NCI-H748 (cell line): ENCODE measurements at regions not wholly inside any gene's neighbourhood (a gene's known extent, or its start where the extent isn't known, plus 50 kb on each side); places are given as distances from the start of the nearest gene placed in this dataset.
"Not testable (repeated sequence)": the region's sequence is repeated elsewhere in the genome, so short reads cannot be mapped to it uniquely, and the experiment has no call there.

Experiments
- DNase-seq: peaks from one replicate; lab custom pipeline; 2025; ENCODE audit not compliant: unreplicated experiment; lab: John Stamatoyannopoulos, UW

DNA sequence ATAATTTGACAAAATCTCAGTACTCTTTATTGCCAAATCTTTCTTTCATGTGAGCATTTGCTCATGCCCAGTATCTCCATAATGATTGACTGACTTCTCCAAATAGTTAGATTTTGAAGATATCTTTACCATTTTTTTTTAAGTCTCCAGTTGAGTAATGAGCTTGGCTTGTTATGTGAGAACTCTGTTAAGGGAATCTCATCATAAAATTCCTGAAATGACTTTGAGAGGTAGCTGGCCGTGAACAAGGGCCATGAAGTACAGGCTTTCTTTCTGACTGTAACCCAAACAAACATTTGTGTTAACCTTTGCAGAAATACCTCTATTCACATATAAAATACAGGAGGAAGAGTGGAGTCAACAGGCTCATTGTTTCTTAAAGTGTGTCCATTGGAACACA is 449.7 kb downstream of the IRS2 start:
- DNase-seq: no peak

DNA sequence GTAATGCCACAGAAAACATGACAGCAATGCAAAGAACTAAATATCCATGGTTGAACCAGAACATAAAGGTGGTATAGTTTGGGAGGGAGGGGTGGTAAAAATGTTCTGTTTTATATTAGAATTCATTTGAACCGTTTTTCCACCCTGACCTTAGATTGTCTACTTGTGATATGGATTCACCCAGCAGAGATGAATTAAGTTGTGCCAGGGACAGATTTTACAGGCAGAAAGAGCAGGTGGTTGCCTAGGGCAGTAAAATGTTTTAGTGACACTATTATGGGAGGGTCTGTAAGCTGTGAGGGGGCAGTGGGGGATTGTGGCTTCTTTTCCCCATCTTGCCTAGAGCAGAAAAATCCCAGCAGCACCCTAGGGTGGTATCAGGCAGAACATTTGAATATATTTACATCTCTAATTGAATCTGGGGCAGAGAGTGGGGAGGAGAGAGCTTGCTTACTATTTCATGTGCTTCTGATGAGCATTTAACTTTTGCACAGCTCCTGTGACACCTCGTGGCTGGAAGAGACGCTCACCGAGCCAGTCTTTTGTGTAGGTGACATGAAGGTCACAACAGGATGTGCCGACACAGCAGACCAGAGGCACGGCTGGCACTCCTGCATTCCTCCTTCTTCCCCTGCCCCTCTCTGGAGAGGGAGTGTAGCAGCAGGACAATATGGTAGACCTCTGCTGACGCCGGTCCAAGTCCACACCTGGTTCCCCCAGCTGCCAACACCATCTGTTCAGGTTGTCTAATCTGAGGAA is 452.3 kb downstream of the IRS2 start:
- no peak for DNase-seq

DNA sequence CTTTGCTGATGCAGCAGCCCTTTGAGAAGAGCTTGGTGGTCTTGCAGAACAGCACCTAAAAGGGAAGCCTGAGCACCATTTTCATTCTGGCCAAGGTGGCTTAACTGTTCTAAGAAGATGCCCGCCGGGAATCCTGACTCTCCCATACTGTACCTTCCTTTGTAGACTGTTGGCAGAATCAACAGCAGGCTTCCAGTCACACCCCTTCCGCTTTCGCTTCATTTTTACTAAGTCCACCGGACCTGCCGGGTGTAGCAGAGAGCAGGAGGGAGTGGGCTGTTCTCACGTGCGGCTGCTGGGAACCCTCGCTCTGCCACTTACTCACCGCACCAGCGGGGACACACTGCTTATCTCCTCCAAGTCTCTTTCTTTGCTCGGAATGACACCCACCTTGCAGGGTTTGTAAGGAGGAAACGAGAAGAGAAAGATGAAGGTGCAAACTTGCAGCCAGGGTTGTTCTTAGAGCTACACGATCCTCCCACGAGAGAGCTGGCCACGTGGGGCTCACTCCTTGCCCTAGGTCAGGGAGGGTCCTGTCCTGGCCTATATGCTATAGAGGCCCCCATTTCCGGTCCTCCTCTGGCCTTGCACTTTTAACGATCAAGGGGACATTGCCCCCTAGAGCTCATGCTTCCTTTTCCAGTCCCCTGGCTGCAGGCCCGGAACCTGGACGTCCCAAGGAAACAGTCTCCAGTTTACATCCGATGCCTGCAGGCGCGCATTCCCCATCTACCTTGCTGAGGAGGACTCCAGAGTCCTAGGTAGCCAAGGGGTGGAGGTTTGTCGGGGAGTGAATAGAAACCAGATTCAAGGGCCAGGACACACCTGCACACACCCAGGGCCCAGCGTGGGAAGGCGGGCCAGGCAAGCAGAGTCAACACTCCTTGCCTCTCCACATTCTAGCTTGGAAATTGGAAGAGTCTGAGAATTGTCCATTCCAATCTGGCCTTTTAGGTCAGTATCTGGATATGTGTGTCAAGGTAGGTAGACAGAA is 453.6 kb downstream of the IRS2 start:
- DNase-seq: peak; percentile 78

DNA sequence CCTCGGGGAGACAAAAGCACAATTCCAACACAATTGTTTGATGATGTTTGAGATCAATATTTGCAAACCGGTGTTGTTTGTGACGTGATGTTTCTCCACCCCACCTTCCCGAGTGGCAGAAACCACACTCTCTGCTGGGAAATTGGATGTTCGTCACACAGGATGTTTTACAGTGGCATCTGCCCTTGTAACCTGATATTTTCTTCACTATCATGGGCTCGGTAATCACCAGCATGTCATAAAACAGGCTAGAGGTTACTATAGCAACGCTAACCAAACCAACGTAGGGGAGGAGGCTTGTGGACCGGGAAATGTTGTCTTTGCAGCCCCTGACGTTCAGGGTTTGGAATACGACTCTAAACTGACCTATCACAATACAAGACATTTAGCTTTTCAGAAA is 454.5 kb downstream of the IRS2 start:
- peak; percentile 99 for DNase-seq

DNA sequence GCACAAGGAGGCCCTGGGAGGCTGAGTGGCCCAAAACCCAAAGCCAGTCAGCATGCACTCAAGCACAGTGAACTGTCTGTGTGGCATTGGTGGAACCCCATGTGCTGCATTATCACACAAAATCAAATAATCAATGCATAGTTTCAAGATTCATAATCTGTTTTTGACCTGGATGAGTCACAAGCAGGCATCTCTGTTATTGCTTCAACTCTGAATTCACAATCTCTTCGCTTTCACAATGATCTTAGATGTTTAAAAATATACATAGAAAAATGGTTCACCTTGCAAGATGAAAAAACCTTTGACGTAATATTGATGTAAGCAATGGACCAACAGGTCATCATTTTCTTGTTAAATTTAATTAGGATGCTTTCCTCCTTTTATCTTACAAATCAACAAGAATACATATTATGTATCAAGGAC is 455.4 kb downstream of the IRS2 start:
- DNase-seq: no peak

DNA sequence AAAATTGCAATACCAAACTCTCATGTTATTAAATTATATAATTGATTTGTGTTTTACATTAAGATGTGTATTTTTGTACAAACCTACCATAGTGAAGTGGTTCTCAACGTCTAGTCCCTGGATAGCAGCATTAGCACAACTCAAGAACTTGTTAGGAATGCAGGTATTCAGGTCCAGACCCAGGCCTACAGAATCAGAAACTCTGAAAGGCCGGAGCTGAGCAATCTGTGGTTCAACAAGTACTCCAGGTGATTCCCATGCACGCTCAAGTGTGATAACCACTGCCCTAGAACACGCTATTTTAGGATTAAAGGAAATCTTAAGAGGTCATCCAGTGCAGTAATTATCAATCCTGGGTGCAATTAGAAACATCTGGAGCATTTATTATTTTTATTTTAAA is 456.3 kb downstream of the IRS2 start:
- no peak for DNase-seq

DNA sequence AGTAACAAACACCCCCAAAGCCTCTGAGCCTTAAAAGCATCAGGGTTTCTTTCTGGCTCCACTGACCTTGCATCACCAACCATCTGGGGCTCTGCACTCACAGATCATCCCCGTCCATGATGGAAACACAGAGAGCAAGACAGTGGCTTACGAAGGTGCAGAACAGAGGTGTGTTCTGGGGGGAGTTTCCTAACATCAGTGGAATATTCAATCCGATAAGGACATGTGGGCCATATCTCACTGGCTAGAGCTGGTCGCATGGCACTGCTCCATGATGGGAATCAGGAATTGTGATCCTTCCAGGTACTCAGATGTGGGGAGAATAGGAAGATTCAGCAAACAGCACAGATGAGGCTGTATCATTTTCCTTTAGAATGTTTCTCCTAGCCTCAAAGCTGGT is 457.2 kb downstream of the IRS2 start:
- no peak for DNase-seq

DNA sequence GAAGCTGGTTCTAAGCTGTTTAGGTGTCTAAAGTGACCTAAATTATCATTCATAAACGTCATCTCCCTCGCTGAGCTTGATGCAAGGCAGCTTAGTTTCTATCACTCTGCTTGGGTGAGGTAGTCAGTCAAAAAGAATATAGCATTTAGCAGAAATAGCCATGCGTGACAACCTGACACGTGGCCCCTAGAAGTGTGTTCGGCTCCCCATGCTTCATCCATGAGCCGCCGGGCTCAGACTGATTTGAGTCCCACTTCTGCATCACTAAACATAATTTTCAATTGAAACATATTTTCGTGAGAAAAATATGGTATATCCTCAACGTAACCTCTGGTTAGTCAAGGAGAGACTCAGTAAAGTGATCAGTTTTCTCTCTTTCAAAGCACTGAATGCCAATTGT is 459.8 kb downstream of the IRS2 start:
- DNase-seq: no peak

DNA sequence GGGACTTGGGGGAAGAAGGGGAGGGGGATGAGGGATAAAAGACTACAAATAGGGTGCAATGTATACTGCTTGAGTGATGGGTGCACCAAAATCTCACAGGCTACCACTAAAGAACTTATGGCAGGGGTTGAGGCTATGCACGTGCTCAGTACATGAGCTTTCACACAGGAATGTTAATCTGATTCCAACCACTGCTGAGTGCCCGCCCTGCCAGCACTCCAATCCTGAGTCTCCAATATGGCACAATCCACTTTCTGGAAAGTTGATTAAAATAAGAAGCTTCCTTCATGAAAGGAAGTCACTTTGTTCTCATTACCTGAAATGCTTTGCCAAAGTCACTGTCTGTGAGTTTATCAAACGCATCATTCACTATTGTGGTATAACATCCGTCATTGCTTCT is 463.0 kb downstream of the IRS2 start:
- no peak for DNase-seq

DNA sequence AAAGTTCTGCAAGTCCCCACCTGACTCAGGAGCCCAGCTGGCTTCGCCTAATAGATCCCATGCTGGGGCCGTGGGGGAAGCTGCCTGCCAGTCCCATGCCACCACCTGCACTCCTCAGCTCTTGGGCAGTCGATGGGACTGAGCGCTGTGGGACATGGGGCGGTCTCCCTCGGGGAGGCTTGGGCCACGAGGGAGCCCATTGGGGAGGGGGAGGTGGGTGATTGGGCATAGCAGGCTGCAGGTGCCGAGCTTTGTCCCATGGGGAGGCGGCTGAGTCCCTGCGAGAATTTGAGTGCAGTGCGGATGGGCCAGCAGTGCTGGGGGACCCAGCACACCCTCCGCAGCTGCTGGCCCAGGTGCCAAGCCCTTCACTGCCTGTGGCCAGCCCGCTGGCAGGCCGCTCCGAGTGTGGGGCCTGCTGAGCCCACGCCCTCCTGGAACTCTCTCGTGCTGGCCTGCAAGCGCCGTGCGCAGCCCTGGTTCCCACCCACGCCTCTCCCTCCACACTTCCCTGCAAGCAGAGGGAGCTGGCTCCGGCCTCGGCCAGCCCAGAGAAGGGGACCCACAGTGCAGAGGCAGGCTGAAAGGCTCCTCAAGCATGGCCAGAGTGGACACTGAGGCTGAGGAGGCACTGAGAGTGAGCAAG is 467.3 kb downstream of the IRS2 start:
- DNase-seq: no peak

DNA sequence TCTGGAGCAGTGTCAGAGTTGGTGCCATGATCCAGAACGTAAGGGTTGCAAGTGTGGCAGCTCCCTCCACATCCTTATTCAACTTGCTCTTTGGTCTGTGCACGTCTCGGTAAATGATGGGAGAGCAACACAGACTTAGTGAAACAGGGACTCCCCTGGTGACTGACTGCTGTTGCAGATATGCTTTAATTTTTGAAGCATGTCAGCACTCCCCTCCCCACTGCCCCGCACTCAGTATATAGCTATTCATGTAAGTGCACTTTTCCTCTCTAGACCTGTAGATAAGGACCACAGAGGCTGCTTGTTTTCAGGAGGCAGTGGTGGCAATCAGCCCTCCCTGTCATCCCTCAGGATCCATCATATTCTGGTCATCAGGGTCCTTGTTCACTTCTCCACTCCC is 470.9 kb downstream of the IRS2 start:
- no peak for DNase-seq

DNA sequence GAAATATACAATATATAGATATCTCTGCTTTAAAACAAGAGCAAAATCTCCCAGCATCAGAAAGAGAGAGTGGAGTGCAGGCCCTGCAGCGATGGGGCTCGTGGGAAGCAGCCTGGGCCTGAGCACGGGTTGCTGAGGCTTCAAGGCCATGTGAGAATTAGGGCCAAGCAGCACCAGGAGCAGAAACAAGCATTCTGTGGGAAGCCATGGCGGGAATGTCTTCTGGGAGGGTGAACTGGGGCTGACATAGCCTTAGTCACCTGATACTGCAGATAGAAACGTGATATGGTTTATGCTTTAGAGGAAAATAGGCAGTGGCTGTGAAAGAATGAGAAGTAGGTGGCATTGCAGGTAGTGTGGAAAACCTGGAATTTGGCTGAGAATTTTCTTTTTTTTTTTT is 472.3 kb downstream of the IRS2 start:
- no peak for DNase-seq

DNA sequence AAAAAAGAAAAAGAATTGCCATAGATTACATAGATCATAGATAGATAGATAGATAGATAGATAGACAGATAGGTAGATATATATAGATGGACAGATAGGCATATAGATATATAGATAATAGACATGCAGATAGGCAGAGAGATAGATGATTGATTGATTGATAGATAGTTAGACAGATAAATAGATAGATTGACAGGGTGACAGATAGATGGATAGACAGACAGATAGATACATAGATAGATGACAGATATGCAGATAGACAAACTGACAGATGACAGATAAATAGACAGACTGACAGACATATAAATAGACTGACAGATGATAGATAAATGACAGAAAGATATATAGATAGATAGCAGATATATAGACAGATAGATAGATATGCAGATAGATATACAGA is 474.0 kb downstream of the IRS2 start:
- no peak for DNase-seq

DNA sequence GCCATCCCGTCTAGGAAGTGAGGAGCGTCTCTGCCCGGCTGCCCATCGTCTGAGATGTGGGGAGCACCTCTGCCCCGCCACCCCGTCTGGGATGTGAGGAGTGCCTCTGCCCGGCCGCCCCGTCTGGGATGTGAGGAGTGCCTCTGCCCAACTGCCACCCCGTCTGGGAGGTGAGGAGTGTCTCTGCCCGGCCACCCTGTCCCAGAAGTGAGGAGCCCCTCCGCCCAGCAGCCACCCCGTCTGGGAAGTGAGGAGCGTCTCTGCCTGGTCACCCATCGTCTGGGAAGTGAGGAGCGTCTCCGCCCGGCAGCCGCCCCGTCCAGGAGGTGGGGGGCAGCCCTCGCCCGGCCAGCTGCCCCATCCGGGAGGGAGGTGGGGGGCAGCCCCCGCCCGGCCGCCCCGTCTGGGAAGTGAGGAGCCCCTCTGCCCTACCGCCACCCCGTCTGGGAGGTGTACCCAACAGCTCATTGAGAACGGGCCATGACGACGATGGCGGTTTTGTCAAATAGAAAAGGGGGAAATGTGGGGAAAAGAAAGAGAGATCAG is 474.9 kb downstream of the IRS2 start:
- DNase-seq: not testable (repeated sequence)

DNA sequence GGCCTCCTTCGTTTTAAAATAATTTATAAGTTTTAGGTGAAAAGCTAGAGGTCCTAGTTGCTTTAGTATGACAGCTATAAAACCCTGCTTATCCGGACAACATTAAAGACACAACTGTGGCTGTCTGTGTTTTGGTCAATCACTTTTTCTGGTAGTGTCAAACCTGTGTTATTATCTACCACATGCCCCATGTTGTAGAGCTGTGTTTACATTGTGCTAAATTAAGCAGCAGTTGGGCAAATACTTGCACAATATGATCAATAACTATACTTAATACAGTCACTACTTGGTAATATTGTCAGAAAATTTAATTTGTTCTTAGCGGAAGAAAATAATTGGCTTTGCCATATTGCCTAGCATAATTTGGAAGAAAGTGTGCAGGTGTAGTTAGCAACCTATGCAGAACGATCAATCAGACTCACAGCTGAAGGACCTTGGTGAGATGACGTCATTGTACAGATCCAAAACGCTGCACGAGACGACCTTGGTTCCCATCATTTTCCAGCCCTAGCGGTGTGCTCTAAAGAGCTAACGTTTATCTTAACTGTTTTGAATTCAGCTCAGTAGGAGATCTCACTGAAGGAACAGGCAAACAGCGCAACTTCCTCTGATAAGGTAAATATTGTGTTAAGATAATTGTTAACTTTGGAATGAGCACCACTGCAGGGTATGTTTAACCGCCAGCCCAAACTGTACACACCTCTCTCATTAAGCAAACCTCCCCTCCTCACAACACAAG is 476.6 kb downstream of the IRS2 start:
- DNase-seq: peak; percentile 99

DNA sequence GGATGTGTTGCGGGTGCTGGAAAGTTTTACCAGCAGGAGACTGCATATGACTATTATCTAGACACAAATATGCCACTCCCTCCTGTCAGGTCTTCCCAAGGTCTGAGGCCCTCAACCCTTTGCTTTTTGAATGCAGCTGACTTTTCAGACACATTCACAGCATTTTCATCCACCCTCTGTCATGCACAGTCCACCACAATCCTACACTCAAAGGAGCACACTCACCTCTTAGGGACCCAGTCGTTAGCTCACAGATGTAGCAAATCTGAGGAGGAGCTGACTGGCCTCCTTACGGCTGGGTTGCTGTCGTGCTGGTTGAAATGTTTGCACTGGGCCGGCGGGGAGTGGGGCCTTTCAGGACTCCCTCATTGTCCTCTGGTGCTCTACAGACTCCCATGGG is 479.4 kb downstream of the IRS2 start:
- no peak for DNase-seq

DNA sequence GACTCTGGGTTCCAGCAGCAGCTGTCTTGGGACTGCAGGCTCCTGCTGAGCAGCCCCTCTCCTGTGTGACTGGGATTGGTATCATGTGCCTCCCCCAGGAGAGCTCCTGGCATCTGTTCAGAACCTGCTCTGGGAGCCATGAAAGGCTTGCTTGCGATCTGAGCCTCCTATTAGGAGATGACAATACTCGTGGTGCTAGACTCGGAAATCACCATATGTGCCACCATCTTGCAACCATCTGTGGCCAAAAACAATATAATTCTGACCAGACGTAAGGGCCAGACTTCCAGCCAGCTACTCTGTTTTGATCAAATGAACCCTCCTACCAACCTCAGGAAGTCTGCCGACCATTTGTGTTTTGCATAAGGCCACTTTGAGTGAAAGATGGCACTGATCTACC is 484.7 kb downstream of the IRS2 start:
- DNase-seq: no peak

DNA sequence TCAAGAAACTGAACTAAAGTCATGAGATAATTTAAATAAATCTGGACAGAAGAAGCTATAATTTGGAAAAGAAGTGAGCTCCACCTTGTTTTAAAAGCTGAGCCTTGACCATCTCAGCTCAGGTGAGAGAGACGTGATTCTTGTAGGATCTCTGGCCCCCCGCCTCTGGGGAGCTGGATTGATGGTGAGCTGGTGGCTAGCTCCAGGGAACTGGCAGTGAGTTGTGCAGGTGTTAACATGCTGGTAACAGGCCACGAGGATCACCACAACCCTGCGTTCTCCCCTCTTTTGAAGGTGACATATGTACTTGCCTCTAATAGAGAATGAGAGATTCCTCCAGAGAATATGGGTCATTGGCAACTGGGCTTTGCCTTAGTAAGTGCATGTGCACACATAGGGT is 485.1 kb downstream of the IRS2 start:
- no peak for DNase-seq

DNA sequence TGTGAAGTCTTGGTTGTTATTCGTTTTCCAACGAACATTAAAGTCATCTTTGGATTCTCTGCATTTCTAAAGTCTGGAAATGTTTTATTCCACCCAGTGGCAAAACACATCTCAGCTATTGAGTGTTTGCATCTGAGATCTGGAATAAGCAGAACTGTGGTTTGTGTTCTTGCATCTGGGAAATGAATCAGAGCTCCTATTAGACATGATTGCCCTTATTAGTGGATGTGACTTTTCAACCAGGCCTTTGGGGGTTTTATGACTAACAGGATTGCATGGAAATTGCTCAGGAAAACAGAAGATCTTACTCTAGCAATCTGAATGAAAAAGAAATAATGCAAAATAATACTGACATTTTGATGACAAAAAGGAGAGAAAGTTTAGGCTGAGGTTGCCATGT is 488.8 kb downstream of the IRS2 start:
- DNase-seq: no peak

DNA sequence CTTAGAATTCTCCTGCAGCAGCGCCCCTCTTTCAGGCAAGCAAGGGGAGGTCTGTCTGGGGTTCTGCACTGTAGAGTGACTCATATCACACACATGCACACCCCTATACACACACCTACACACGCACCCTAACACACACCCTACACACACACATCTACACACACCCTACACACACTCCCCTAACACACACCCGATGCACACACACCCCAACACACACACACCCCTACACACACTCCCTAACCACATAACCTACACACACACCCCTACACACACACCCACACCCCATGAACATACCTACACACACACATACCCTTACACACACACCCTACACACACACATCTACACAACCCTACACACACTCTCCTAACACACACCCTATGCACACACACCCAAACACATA is 493.2 kb downstream of the IRS2 start:
- no peak for DNase-seq
